ENCODE measurements at regions not wholly inside any gene's neighbourhood (a gene's known extent, or its start where the extent isn't known, plus 50 kb on each side); places are given as distances from the start of the nearest gene placed in this dataset.

DNA sequence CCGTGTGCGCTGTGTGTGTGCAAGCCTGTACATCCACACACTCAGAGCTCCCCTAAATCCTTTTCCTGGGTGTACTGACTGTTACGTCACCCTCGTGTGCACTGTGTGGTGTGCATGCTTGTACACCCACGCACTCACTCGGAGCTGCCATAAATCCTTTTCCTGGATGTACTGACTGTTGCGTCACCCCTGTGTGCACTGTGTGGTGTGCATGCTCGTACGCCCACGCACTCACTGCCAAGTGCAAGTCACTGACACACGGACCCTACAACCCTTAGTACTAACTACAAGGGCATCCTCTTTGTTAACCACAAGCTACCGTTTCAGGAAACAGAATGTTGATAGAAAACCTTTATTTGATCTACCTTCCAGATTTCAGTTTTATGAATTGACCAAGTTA, 983.4 kb downstream of the EFNB2 start:
- no peaks in the 10 kb centered on the region for H3K9me3 ChIP-seq (ENCODE audit: insufficient read depth in 2 of 2, low read depth in 1 of 2, low read length in 1 of 2)
- CTCF ChIA-PET (ENCODE audit: partially characterized antibody), result no interaction called here
- no peak overlapping the region; the same call in 1 of the 2 replicates for H3K27ac ChIP-seq (ENCODE audit: low read depth, low read length)
- no peak overlapping the region for H4K5ac ChIP-seq (ENCODE audit: insufficient read length, low read depth, low read length)
- no peak overlapping the region for H2BK12ac ChIP-seq (ENCODE audit: low read depth, low read length)
- H3K79me2 ChIP-seq (ENCODE audit: control insufficient read depth in 1 of 2, insufficient read depth in 2 of 2, low read length in 2 of 2), result no peaks in the 10 kb centered on the region
- no peak overlapping the region for H3K14ac ChIP-seq (ENCODE audit: insufficient read length)
- no peak overlapping the region for H3K56ac ChIP-seq (replicated peaks; ENCODE audit: insufficient read length, low read depth, low read length)
- POLR2A ChIA-PET (ENCODE audit: partially characterized antibody), result no interaction called here
- no peak overlapping the region for H3K18ac ChIP-seq (ENCODE audit: extremely low read depth, low read length)
- no peaks in the 10 kb centered on the region for H4K20me1 ChIP-seq (replicated peaks in 1 of 2; ENCODE audit: control insufficient read depth in 1 of 2, insufficient read depth in 2 of 2, low read length in 2 of 2)
- no peaks in the 10 kb centered on the region for H3K4me1 ChIP-seq (replicated peaks in 1 of 4; ENCODE audit: control insufficient read depth in 3 of 4, insufficient read depth in 4 of 4, low read length in 3 of 4)
- no peaks in the 10 kb centered on the region for H3K36me3 ChIP-seq (ENCODE audit: control insufficient read depth in 2 of 4, insufficient read depth in 4 of 4, low read length in 3 of 4)
- H2BK20ac ChIP-seq (ENCODE audit: low read length), result no peak overlapping the region
- H2BK5ac ChIP-seq (ENCODE audit: low read depth, low read length), result no peak overlapping the region
- H2AK5ac ChIP-seq (ENCODE audit: low read depth, low read length), result no peak overlapping the region
- no peak overlapping the region for H3K9ac ChIP-seq (replicated peaks in 1 of 4; ENCODE audit: extremely low read depth in 1 of 4, low read depth in 3 of 4, low read length in 3 of 4)
- H3K27me3 ChIP-seq (replicated peaks in 1 of 4; ENCODE audit: control insufficient read depth in 3 of 4, extremely low read depth in 1 of 4, insufficient read depth in 3 of 4, low read length in 3 of 4), result no peaks in the 10 kb centered on the region
- H3K79me1 ChIP-seq (ENCODE audit: low read depth, low read length), result no peaks in the 10 kb centered on the region
- no peak overlapping the region for H3K4me2 ChIP-seq (ENCODE audit: insufficient read depth in 1 of 2, low read depth in 2 of 2, low read length in 2 of 2)
- H3K23ac ChIP-seq (ENCODE audit: insufficient read length), result no peak overlapping the region
- no peak overlapping the region for H3K4me3 ChIP-seq (ENCODE audit: extremely low read depth in 1 of 4, insufficient read depth in 2 of 4, low read depth in 3 of 4, low read length in 4 of 4)
- DNase-seq (ENCODE audit: low read depth in 1 of 2, low spot score in 2 of 2), result no peak
- H2BK15ac ChIP-seq (ENCODE audit: low read length), result no peak overlapping the region
- H4K91ac ChIP-seq (replicated peaks; ENCODE audit: insufficient read length, low read length), result no peak overlapping the region
- WGBS, 2 experiments (ENCODE audit: extremely low coverage in 1 of 2, insufficient coverage in 1 of 2, insufficient read length in 1 of 2, insufficient replicate concordance in 2 of 2, low coverage in 1 of 2, low lambda C conversion rate in 2 of 2, missing lambda C conversion rate in 1 of 2), result 97% methylated on average over 12 of the region's 12 CpGs; no CpG with 5 or more reads in 1 of the 2 experiments
- FAIRE-seq, result no peak
- H3K4ac ChIP-seq (replicated peaks; ENCODE audit: insufficient read length, low read depth, low read length), result no peak overlapping the region
- TF ChIP-seq KDM1A (IDR thresholded peaks at IDR 0.05; ENCODE audit: borderline replicate concordance, low read length) (no peak), CEBPB (IDR thresholded peaks at IDR 0.05; ENCODE audit: low read depth, low read length) (peak; percentile 16; the same call in 1 of the 2 replicates), RAD21 (IDR thresholded peaks at IDR 0.05 in 1 of 2, conservative IDR thresholded peaks at IDR 0.05 in 1 of 2; ENCODE audit: low read depth in 2 of 2, low read length in 2 of 2) (no peak)
- no peak overlapping the region for H2AFZ ChIP-seq (ENCODE audit: low read length)
- peak overlapping the region; percentile 90; the same call in 1 of the 2 replicates for H4K8ac ChIP-seq (ENCODE audit: extremely low read depth, insufficient read depth, low read length)
- H2BK120ac ChIP-seq (replicated peaks; ENCODE audit: low read depth, low read length), result no peak overlapping the region
- H3K23me2 ChIP-seq (ENCODE audit: low read depth, low read length), result no peaks in the 10 kb centered on the region
